GM19328 (cell line): ENCODE measurements at regions not wholly inside any gene's neighbourhood (a gene's known extent, or its start where the extent isn't known, plus 50 kb on each side); places are given as distances from the start of the nearest gene placed in this dataset.
"Not testable (repeated sequence)": the region's sequence is repeated elsewhere in the genome, so short reads cannot be mapped to it uniquely, and the experiment has no call there.

Source experiments
- ATAC-seq: cut with Tn5 transposase; IDR thresholded peaks from one replicate; pipeline ENCODE4 v1.9.1; 2021; ENCODE audit warnings: mild to moderate bottlenecking, moderate library complexity; ENCODE audit not compliant: unreplicated experiment

DNA sequence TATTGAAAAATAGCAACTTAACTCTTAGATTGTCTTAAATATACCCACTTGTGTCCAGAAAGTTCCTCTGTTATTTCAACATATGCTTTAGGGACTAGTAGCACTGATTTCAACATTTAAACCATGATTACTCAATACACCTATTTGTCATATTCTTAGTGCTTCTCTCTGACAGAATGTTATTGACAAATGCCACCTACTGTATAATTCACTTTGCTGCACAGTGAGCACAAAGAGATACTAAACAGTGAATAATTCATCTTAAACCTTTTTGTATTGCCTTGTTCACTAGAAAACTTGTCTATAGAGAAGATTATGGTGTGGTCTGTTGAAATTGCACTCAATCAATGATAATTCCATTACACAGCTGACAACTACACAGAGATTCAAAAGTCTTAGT, 692.6 kb downstream of the PCDH17 start:
- ATAC-seq = no peak

GRCh38 chr13:58329746-58330145, 698.2 kb downstream of the PCDH17 start:
- ATAC-seq = no peak

DNA sequence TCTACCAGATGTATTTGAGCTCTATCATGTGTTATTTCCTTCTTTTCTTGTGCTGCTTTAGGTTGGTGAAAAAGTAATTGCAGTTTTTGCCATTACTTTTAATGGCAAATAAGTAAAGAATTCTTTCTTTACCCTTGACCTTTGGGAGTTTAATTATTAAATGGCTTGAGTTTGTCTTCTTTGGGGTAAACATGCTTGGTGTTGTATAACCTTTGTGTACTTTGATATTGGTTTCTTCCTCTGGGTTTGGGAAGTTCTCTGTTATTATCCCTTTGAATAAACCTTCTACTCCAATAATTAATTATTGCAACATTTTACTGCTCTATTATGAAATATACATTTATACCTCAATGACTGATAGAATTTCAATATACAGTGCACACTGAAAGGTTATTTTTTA, 709.4 kb downstream of the PCDH17 start:
- ATAC-seq = no peak

GRCh38 chr13:58341318-58341717, 709.8 kb downstream of the PCDH17 start:
- no peak for ATAC-seq

DNA sequence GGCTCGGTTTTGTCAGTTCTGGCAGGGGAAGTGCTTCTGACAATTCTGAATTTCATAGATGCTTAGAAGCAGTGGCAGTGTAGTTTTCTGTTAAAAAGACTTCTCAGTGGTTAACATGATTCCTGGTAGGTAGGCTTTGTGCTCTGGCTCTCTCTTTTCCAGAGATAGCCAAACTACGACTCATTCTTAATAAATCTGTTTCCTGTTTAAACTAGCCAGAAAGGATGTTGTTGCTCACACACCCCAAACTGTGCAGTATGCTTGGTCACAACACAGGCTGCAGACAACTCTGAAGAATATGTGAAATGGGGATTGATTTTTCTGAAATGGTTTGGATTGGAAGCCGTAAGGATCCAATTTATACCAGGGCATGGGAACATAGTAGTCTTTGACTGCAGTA, 711.5 kb downstream of the PCDH17 start:
- ATAC-seq = no peak

- not testable (repeated sequence) for ATAC-seq
Observed at GRCh38 chr13:58352100-58352499, 720.6 kb downstream of the PCDH17 start.

- ATAC-seq = no peak
Observed at GRCh38 chr13:58369936-58370335, 738.4 kb downstream of the PCDH17 start.

- ATAC-seq = no peak
Observed at GRCh38 chr13:58376349-58376748, 744.8 kb downstream of the PCDH17 start.

- ATAC-seq = no peak
Observed at GRCh38 chr13:58376775-58377174, 745.2 kb downstream of the PCDH17 start.

- no peak for ATAC-seq
Observed at GRCh38 chr13:58379221-58379620, 747.7 kb downstream of the PCDH17 start.

GRCh38 chr13:58385336-58385735, 753.8 kb downstream of the PCDH17 start:
- ATAC-seq = not testable (repeated sequence)

DNA sequence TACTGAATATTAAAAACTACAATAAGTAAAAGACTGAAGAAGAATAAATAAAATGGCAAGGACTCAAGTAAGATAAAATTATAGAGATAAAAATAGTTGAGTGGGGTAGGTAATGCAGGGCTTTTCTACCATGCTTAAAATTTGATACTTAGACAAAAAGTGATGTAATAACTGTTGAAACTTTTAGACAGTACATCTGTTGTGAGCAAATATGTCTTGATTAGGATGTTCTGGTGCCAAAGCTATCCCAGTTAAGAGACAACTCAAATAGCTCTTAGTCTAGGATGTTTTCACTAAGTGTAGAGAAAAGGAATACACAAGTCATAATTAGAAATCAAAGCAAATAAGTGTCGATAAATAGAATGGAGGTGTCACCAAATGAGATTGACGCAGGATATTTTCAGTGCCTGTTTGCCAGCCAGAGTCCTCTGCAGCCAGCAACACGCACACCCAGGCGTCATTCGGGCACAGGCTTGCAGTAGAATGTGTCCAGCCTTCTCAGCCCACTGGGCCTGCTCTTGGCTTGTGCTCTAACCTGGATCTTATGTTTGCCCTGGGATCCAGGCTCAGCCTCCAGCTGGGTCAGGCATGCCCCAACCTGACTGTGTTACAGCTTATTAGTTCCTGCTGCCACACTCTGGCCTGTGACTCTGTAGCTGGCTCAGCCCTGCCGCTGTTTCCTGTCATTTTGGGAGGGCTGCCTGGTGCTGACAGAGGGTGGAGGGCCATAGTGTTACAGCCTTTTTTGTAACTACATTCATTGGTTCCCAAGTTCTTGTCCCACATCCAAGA, 766.2 kb downstream of the PCDH17 start:
- ATAC-seq = no peak

DNA sequence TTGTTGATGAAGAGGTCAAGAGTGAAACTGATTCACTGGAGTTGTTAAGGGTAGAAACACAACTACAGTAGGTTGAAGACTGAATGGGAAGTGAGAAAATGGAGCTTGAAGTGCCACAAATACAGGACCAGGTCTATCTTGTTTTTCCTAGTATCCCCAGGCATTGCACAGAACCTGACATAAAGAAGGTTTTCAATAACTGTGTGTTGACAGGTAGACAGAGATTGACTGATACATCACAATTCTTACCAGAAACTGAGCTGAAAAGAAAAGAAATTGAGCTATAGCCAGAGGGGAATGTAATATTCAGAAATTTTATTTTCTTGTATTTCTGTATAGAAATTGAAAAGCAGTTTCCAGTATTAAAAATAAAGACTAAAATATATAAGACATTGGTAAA, 767.7 kb downstream of the PCDH17 start:
- no peak for ATAC-seq

- ATAC-seq = no peak
Observed at GRCh38 chr13:58406545-58406944, 775.0 kb downstream of the PCDH17 start.

- ATAC-seq = no peak
Observed at GRCh38 chr13:58429917-58430316, 798.4 kb downstream of the PCDH17 start.

DNA sequence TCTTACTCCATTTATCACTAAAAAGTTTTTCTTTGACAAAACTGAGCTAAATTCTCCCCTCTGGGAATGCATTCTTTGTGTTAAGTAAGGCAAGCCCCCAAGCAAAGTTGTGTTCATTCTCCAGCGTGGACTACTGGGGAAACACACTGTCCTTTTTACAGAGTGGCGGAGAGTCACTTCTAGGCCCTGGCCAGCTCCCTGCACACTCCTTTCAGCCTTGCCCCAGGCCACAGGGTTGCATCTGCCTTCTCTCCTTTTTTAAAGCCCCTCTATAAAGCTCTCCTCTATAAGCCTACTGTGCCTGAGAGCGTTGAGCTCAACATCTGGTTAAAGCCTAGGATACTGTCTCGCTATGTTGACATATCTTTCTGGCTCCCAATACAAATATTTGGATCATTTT, 803.4 kb downstream of the PCDH17 start:
- ATAC-seq = no peak

GRCh38 chr13:58437427-58437826, 805.9 kb downstream of the PCDH17 start:
- ATAC-seq = no peak

GRCh38 chr13:58446979-58447378, 815.4 kb downstream of the PCDH17 start:
- no peak for ATAC-seq

GRCh38 chr13:58452123-58452623, 820.6 kb downstream of the PCDH17 start:
- ATAC-seq = no peak

DNA sequence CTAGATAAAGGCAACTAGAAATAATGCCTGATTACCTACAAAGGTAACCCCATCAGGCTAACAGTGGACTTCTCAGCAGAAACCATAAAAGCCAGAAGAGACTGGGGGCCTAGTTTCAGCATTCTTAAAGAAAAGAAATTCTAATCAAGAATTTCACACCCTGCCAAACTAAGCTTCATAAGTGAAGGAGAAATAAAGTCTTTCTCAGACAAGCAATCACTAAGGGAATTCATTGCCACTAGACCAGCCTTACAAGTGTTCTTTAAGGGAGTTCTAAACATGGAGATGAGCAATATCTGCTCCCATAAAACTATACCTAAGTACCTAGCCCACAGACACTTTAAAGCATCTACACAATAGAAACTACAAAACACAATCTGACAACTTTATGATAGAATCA, 823.5 kb downstream of the PCDH17 start:
- no peak for ATAC-seq

GRCh38 chr13:58461217-58461616, 829.7 kb downstream of the PCDH17 start:
- ATAC-seq = no peak

DNA sequence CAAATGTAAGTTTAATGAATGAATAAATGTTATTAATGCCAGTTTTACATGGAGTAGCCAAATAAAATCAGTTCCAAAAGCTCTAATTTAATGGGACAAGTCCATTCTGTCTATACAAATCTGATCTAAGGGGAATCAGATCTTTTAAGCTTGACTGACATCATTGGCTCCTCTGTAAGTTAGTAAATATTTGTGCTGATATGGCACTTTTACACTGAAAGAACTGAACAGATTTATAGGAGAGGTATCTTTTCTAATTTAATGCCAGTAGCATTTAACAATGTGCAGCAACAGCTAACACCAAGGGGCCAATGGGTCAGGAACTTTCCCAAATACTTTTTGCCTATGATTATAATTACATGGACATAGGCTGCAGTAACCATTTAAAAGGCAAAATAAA, 832.3 kb downstream of the PCDH17 start:
- ATAC-seq = no peak

DNA sequence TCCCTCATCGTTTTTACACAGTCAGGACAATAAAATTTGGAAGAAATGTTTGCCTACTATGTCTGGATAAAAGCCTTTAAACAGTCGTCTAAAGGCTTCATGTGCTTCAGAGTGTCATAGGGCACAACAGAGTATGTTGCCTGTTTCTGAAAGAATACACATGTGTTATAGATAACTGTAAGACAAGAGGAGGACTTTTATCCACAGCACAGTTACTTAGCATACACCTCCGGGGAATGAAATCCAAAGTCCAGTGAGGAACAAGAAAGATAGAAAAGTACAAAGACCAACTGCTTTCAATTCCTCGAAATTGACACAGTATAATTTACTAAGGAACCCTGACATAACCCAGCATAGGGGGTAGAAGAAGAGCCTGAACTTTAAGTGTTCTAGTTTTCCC, 835.6 kb downstream of the PCDH17 start:
- no peak for ATAC-seq
